Loucy (cell line): ENCODE measurements at regions not wholly inside any gene's neighbourhood (a gene's known extent, or its start where the extent isn't known, plus 50 kb on each side); places are given as distances from the start of the nearest gene placed in this dataset.

Source experiments
- CTCF ChIP-seq: fragments of 200-600 bp; sonication (generic); conservative IDR thresholded peaks from 2 replicates; pipeline ENCODE4 v1.5.1; 2014; ENCODE audit warnings: mild to moderate bottlenecking, antibody characterized with exemption, low read length
- EZH2phosphoT487 ChIP-seq: fragments of 200-600 bp; IDR thresholded peaks from 2 replicates; pipeline ENCODE4 v1.6.1; 2018; ENCODE audit warnings: antibody characterized with exemption, mild to moderate bottlenecking, moderate library complexity, borderline replicate concordance

- TF ChIP-seq CTCF (no peak), EZH2phosphoT487 (no peak)
Measured at GRCh38 chr2:175612280-175612679, 389.8 kb downstream of the LNPK start.
